ENCODE measurements at regions not wholly inside any gene's neighbourhood (a gene's known extent, or its start where the extent isn't known, plus 50 kb on each side); places are given as distances from the start of the nearest gene placed in this dataset.
"Not testable (repeated sequence)": the region's sequence is repeated elsewhere in the genome, so short reads cannot be mapped to it uniquely, and the experiment has no call there.

- DNase-seq, result no peak
These were observed 175.5 kb downstream of the POLR2M start for GRCh38 chr15:57881972-57882371.

DNA sequence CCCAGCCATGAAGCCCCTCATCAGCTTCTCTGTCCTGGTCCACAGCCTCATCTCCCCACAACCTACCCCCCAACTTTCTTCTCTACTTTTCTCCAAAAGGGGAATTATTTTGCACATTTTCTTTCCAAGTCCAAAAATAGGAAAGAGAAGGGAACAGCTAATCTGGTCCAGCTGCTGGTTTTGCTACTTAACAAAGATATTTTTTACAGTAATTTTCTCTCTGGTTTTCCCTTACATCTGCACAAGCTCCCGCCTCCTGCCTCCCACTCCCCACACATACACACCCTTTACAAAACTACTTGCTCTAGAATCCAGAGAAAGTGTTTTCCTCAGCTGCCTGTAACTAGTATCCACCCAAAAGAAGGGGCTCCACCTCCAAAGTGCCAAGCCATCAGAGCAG lies 177.2 kb downstream of the POLR2M start:
- no peak for DNase-seq

- DNase-seq, result no peak
These were observed 178.4 kb downstream of the POLR2M start for GRCh38 chr15:57884936-57885335.

DNA sequence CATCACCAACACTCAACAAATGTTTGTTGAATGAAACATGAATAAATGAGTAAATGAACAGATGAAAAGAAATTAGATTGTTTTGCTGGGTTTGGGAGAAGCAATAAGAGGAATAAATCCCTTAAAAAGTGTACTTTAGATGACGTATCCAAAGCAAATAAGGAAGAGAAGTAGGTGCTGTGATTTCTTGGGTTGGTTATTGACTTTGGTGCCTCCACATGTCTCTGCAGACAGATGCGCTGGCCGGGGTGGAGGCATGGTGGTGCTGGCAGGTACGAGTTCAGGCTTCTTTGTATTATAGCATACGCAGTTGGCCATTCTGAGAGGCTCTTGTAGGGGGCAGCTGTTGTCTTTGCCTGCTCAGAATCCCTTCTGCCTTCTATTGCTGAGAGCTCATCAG lies 178.9 kb downstream of the POLR2M start:
- DNase-seq, result no peak

DNA sequence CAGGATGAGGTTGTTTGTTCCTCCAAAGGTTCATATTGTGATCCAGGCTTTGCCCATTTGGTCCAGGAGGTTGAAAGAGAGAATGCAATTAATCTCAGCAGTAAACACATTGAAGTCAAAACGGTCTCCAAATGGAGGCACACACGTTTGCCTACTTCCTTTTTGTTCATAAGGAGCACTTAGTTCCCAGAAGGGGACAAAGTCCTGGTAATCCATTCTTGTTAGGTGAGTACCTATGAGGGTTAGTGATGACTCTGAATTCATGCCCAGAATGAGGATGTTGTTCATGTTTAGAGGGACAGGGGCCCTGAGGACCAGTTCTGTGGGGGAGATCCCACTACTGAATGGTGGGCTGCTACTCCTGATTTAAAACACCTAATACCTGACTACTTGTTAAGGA lies 177.7 kb downstream of the ALDH1A2 start:
- no peak for DNase-seq

DNA sequence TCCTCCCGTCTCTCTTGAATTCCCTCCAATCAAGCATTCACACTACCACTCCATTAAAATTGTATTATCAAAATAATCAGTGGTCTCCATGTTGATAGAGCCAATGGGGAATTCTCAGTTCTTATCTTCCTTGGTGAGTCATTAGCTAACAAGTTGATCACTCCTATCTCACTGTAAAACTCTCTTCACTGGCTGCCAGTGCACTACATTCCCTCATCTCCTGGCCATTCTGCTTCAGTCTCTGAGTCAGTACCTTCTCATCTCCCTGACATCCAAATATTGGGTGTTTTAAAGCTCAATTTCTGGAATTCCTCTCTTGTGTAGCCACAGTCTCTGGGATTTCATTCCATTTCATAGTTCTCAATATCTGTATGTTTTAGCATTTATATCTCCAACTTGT lies 175.2 kb downstream of the ALDH1A2 start:
- no peak for DNase-seq

- DNase-seq, result no peak
These were observed 174.6 kb downstream of the ALDH1A2 start for GRCh38 chr15:57890878-57891277.

DNA sequence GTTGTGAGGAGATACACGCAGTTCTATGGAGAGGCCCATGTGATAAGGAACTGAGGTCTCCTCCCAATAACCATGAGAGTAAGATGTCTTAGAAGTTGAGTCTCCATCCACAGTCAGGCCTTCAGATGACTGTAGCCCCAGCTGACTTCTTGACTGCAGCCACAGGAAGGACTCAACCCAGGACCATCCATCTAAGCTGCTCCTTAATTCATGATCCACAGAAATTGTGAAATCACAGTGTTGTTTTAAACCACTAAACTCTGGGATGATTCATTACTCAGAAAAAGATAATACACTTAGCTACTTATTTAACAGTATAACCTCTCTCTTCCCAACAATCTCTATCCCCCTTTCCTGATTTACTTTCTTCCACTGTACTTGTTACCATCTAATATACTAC lies 173.3 kb downstream of the ALDH1A2 start:
- DNase-seq, result no peak

DNA sequence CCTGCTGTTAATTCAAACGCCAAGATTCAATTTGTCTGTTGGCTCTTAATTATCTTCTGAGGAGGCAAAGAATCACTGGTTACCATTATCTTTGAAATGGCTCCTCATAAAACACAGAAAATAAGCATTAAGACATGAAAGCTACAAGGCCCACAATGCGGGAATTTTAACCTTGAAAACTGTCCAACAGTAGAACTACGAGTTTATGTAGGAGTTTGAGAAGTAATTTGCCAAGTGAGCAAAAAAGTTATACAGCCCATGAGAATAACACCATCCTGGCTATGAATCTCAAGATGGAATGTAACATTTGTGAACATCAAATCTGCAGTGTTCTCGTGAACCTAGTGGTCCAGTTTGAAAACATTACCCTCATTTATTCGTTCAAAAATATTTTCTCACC lies 172.5 kb downstream of the ALDH1A2 start:
- DNase-seq, result no peak

DNA sequence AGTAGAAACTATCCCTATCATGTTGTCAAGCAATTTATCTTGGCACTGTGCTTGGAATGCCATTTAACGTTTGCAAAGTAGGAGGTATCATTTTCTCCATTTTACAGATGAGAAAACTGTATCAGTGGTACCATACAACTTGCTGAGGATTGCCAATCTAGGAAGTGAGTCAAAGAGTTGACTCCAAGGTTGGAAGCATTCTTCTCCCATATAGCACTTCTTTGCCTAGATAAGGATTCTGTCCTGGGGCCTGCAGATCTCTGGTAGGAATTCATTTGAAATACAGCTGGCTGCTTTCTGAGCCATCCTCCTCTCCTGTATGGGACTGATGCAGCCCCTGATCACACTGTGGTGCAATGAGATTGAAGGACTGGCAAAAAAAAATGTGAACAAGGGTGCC lies 170.2 kb downstream of the ALDH1A2 start:
- no peak for DNase-seq

DNA sequence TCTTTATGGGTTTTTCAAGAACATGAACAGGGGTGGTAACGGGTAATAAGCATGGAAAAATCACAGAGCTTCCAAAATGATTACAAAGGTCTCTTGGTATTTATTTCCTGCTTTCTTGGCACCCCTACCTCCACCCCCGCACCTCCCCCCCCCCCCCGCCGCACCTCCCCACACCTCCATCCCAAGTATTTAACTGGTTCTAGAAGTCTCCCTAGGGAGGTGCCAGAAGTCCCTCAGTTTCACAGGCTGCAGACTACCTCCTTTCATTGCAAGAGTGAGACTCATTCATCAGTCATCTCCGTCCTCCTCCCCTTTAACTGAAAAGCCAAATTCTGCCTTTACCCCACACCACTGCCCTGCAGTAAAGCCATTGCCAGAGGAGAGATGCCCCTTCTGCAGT lies 169.4 kb downstream of the ALDH1A2 start:
- DNase-seq, result no peak

DNA sequence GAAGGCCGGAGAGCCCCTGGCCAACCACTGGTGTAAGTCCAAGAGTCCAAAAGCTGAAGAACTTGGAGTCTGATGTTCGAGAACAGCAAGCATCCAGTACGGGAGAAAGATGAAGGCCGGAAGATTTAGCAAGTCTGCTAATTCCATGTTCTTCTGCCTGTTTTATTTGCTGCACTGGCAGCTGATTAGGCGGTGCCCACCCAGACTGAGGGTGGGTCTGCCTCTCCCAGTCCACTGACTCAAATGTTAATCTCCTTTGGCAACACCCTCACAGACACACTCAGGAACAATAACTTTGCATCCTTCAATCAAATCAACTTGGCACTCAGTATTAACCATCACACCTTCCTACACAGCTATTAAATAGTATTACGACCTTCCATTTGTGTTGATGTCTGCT lies 168.6 kb downstream of the ALDH1A2 start:
- DNase-seq, result not testable (repeated sequence)

- DNase-seq, result no peak
These were observed 167.6 kb downstream of the ALDH1A2 start for GRCh38 chr15:57897870-57898269.

DNA sequence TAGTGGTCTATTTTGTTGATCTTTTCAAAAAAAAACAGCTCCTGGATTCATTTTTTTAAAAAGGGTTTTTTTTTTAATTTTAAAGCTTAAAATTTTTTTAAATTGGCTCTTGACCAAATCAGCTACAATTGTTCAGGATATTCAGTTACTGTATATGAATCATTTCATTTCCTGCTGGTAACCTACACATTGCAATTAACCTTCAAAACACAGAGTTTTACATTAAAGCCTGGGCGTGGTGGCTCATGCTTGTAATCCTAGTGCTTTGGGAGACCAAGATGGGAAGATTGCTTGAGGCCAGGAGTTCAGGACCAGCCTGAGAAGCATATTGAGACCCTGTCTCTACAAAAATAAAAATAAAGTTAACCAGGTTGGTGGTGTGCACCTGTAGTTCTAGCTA lies 163.4 kb downstream of the ALDH1A2 start:
- DNase-seq, result no peak
